Uterus (tissue), 3 donors: ENCODE measurements at regions not wholly inside any gene's neighbourhood (a gene's known extent, or its start where the extent isn't known, plus 50 kb on each side); places are given as distances from the start of the nearest gene placed in this dataset.

Source experiments
- DNase-seq, 2 donors: peaks; one replicate each; pipeline ENCODE4 v3.0.0-alpha.2; 2019 to 2020
- H3K27ac ChIP-seq, 2 donors: fragments of 200-600 bp; sonication (generic); 1 replicate in 1 of 2; 2 replicates in 1 of 2; pipeline ENCODE4 v1.5.1; 2016 to 2018
- H3K27me3 ChIP-seq, 2 donors: fragments of 200-600 bp; sonication (generic); one replicate each; pipeline ENCODE4 v1.5.1; 2018 to 2019; ENCODE audit warnings: control low read depth in 1 of 2
- H3K36me3 ChIP-seq, 2 donors: fragments of 200-600 bp; sonication (generic); one replicate each; pipeline ENCODE4 v1.5.1; 2019; ENCODE audit warnings: control low read depth in 1 of 2
- H3K4me1 ChIP-seq, 2 donors: fragments of 200-600 bp; sonication (generic); one replicate each; pipeline ENCODE4 v1.5.1; 2018 to 2019; ENCODE audit warnings: control low read depth in 1 of 2
- H3K4me3 ChIP-seq, 2 donors: fragments of 200-600 bp; sonication (generic); 1 replicate in 1 of 2; 2 replicates in 1 of 2; pipeline ENCODE4 v1.5.1; 2018 to 2019; ENCODE audit warnings: mild to moderate bottlenecking in 1 of 2
- H3K9me3 ChIP-seq, 2 donors: fragments of 200-600 bp; sonication (generic); one replicate each; pipeline ENCODE4 v1.5.1; 2019; ENCODE audit warnings: control low read depth in 1 of 2
- CTCF ChIP-seq, 4 experiments: fragments of 200-600 bp in 2 of 4; fragments of 450-650 bp in 2 of 4; sonication (generic) in 2 of 4; IDR thresholded peaks; one replicate each; pipeline ENCODE4 v1.5.1; 2016 to 2019; ENCODE audit warnings: antibody characterized with exemption in 4 of 4, mild to moderate bottlenecking in 2 of 4, moderate library complexity in 1 of 4
- POLR2A ChIP-seq, 2 donors: fragments of 450-650 bp; IDR thresholded peaks; one replicate each; pipeline ENCODE4 v1.6.1; 2016; ENCODE audit warnings: antibody characterized with exemption in 2 of 2, mild to moderate bottlenecking in 1 of 2, moderate library complexity in 1 of 2
- intact Hi-C: fragments of 100-400 bp; cut with DNase I; formaldehyde crosslinking; loops from one replicate; pipeline ENCODE4 v1.15.1; 2023; ENCODE audit warnings: low total_unique reads
- donor health status: DM: yes; HTN: yes; CAD: no.

- intact Hi-C loops, result no loop called here
- H3K27ac ChIP-seq, result no peak overlapping the region
- no peaks in the 10 kb centered on the region for H3K4me1 ChIP-seq
- no peak for DNase-seq
- no peaks in the 10 kb centered on the region for H3K27me3 ChIP-seq
- TF ChIP-seq CTCF (IDR thresholded peaks at IDR 0.05), result no peak
- H3K9me3 ChIP-seq, result no peaks in the 10 kb centered on the region
- no peaks in the 10 kb centered on the region for H3K36me3 ChIP-seq
- no peak overlapping the region for H3K4me3 ChIP-seq
Measured at GRCh38 chr2:81196383-81196851, 891.9 kb upstream of the LRRTM1 start.

GRCh38 chr2:81195774-81196382 is 891.3 kb upstream of the LRRTM1 start:
- TF ChIP-seq POLR2A (IDR thresholded peaks at IDR 0.05) (no peak), CTCF (IDR thresholded peaks at IDR 0.05) (no peak)
- Histone ChIP-seq H3K27ac (no peak overlapping the region), H3K4me1 (no peaks in the 10 kb centered on the region), H3K27me3 (no peaks in the 10 kb centered on the region), H3K36me3 (no peaks in the 10 kb centered on the region), H3K9me3 (no peaks in the 10 kb centered on the region), H3K4me3 (no peak overlapping the region)
- no peak for DNase-seq
- intact Hi-C loops, result no loop called here

- Histone ChIP-seq H3K4me3 (no peak overlapping the region), H3K9me3 (no peaks in the 10 kb centered on the region), H3K27me3 (no peaks in the 10 kb centered on the region), H3K27ac (no peak overlapping the region), H3K36me3 (no peaks in the 10 kb centered on the region), H3K4me1 (no peaks in the 10 kb centered on the region)
- TF ChIP-seq CTCF (IDR thresholded peaks at IDR 0.05) (no peak), POLR2A (IDR thresholded peaks at IDR 0.05) (no peak)
- intact Hi-C loops, result no loop called here
- DNase-seq, result no peak
Measured at GRCh38 chr2:81195017-81195773, 890.6 kb upstream of the LRRTM1 start.

GRCh38 chr2:81194581-81194980 is 890.0 kb upstream of the LRRTM1 start:
- Histone ChIP-seq H3K4me1 (no peaks in the 10 kb centered on the region), H3K9me3 (no peaks in the 10 kb centered on the region), H3K27me3 (no peaks in the 10 kb centered on the region), H3K4me3 (no peak overlapping the region), H3K36me3 (no peaks in the 10 kb centered on the region), H3K27ac (no peak overlapping the region)
- no peak for TF ChIP-seq CTCF (IDR thresholded peaks at IDR 0.05)
- TF ChIP-seq POLR2A (IDR thresholded peaks at IDR 0.05), result no peak
- DNase-seq, result no peak
- intact Hi-C loops, result no loop called here

GRCh38 chr2:81194176-81194575 is 889.6 kb upstream of the LRRTM1 start:
- TF ChIP-seq POLR2A (IDR thresholded peaks at IDR 0.05) (no peak), CTCF (IDR thresholded peaks at IDR 0.05) (no peak)
- H3K4me3 ChIP-seq, result no peak overlapping the region
- no peaks in the 10 kb centered on the region for H3K36me3 ChIP-seq
- H3K27me3 ChIP-seq, result no peaks in the 10 kb centered on the region
- intact Hi-C loops, result no loop called here
- no peak for DNase-seq
- H3K4me1 ChIP-seq, result no peaks in the 10 kb centered on the region
- H3K27ac ChIP-seq, result no peak overlapping the region
- H3K9me3 ChIP-seq, result no peaks in the 10 kb centered on the region
